IMR-90 (cell line): ENCODE measurements at regions not wholly inside any gene's neighbourhood (a gene's known extent, or its start where the extent isn't known, plus 50 kb on each side); places are given as distances from the start of the nearest gene placed in this dataset.

ENCODE experiments used
- ATAC-seq: fragments of 200-7000 bp; cut with Tn5 transposase; 2 replicates; pipeline ENCODE4 v1.9.1; 2020; ENCODE audit warnings: low read depth, mild to moderate bottlenecking, moderate library complexity
- BruUV-seq: library from RNA; stranded (reverse); fragments of 400-500 nt; replicated peaks from 2 replicates; lab custom pipeline; 2021; lab: Mats Ljungman, UMichigan
- CTCF ChIA-PET: fragments of 300-600 bp; formaldehyde crosslinking; extraction: SDS; loops from one replicate; lab custom pipeline; 2021; ENCODE audit warnings: antibody characterized with exemption; lab: Yijun Ruan, JAX
- POLR2A ChIA-PET: fragments of 300-600 bp; sonication (Branson Sonifier 250); formaldehyde crosslinking; loops from one replicate; lab custom pipeline; 2022; ENCODE audit warnings: antibody characterized with exemption; ENCODE audit not compliant: unreplicated experiment; lab: Charles Lee
- DNase-seq: peaks from one replicate; pipeline ENCODE4 v3.0.0; 2013
- H2AFZ ChIP-seq: replicated peaks from 2 replicates; pipeline ENCODE3; 2013; ENCODE audit warnings: low read length, mild to moderate bottlenecking; ENCODE audit not compliant: poor library complexity
- H2AK5ac ChIP-seq: 2 replicates; pipeline ENCODE4 v1.6.1; 2013; ENCODE audit warnings: low read depth, low read length, inconsistent platforms
- H2AK9ac ChIP-seq: replicated peaks from 2 replicates; pipeline ENCODE3; 2013; ENCODE audit warnings: mild to moderate bottlenecking, low read depth, low read length, moderate library complexity; ENCODE audit not compliant: poor library complexity
- H2BK120ac ChIP-seq: 2 replicates; pipeline ENCODE4 v1.6.1; 2013; ENCODE audit warnings: low read depth, low read length, inconsistent platforms
- H2BK15ac ChIP-seq: 3 replicates; pipeline ENCODE4 v1.6.1; 2013; ENCODE audit warnings: low read depth, low read length, inconsistent platforms
- H2BK20ac ChIP-seq: 2 replicates; pipeline ENCODE4 v1.6.1; 2013; ENCODE audit warnings: low read depth, mild to moderate bottlenecking, inconsistent platforms, low read length, moderate library complexity
- H2BK5ac ChIP-seq: 2 replicates; pipeline ENCODE4 v1.6.1; 2013; ENCODE audit warnings: mild to moderate bottlenecking, low read depth, low read length, inconsistent platforms; ENCODE audit not compliant: poor library complexity, severe bottlenecking
- H3K14ac ChIP-seq: replicated peaks from 2 replicates; pipeline ENCODE4 v1.6.1; 2013; ENCODE audit warnings: low read depth, low read length, inconsistent platforms
- H3K18ac ChIP-seq: 2 replicates; pipeline ENCODE4 v1.6.1; 2013; ENCODE audit warnings: low read depth, low read length, control low read depth
- H3K23ac ChIP-seq: 2 replicates; pipeline ENCODE4 v1.6.1; 2013; ENCODE audit warnings: low read depth, low read length, inconsistent platforms
- H3K27ac ChIP-seq: 2 replicates; pipeline ENCODE4 v1.5.1; 2013; ENCODE audit warnings: mild to moderate bottlenecking, control low read depth, low read length; ENCODE audit not compliant: insufficient read depth
- H3K27me3 ChIP-seq: 2 replicates; pipeline ENCODE4 v1.6.1; 2013; ENCODE audit warnings: low read length; ENCODE audit not compliant: control insufficient read depth, insufficient read depth
- H3K36me3 ChIP-seq: 2 replicates; pipeline ENCODE4 v1.6.1; 2013; ENCODE audit warnings: low read length, mixed read lengths; ENCODE audit not compliant: control insufficient read depth, insufficient read depth
- H3K4ac ChIP-seq: 2 replicates; pipeline ENCODE4 v1.6.1; 2013; ENCODE audit warnings: low read depth, low read length, inconsistent platforms
- H3K4me1 ChIP-seq: 2 replicates; pipeline ENCODE4 v1.6.1; 2013; ENCODE audit warnings: low read length, mixed read lengths; ENCODE audit not compliant: control insufficient read depth, insufficient read depth
- H3K4me2 ChIP-seq: 2 replicates; pipeline ENCODE4 v1.6.1; 2013; ENCODE audit warnings: low read depth, mild to moderate bottlenecking, control low read depth, low read length, moderate library complexity
- H3K4me3 ChIP-seq: 2 replicates; pipeline ENCODE4 v1.5.1; 2013; ENCODE audit warnings: low read depth, mild to moderate bottlenecking, control low read depth, low read length, moderate library complexity; ENCODE audit not compliant: insufficient read depth
- H3K56ac ChIP-seq: 2 replicates; pipeline ENCODE4 v1.6.1; 2013; ENCODE audit warnings: low read length, inconsistent platforms; ENCODE audit not compliant: insufficient read depth; ENCODE audit errors: extremely low read depth
- H3K79me1 ChIP-seq, 2 experiments: 2 replicates each; pipeline ENCODE4 v1.6.1; 2013; ENCODE audit warnings: low read length in 2 of 2, inconsistent platforms in 1 of 2, low read depth in 1 of 2
- H3K9ac ChIP-seq: 2 replicates; pipeline ENCODE4 v1.6.1; 2013; ENCODE audit warnings: low read depth, low read length, control low read depth
- H3K9me1 ChIP-seq: 2 replicates; pipeline ENCODE4 v1.6.1; 2013; ENCODE audit warnings: low read length, inconsistent platforms; ENCODE audit not compliant: insufficient read depth
- H3K9me3 ChIP-seq: 2 replicates; pipeline ENCODE4 v1.6.1; 2013; ENCODE audit warnings: low read length; ENCODE audit not compliant: control insufficient read depth, insufficient read depth
- H4K20me1 ChIP-seq: 2 replicates; pipeline ENCODE4 v1.6.1; 2013; ENCODE audit warnings: low read length, inconsistent platforms; ENCODE audit not compliant: insufficient read depth
- H4K5ac ChIP-seq: 2 replicates; pipeline ENCODE4 v1.6.1; 2013; ENCODE audit warnings: mild to moderate bottlenecking, low read depth, low read length, control low read depth
- H4K8ac ChIP-seq, 2 experiments: 2 replicates each; pipeline ENCODE4 v1.6.1; 2013; ENCODE audit warnings: low read depth in 2 of 2, low read length in 2 of 2, control low read depth in 1 of 2, inconsistent platforms in 1 of 2
- H4K91ac ChIP-seq: 2 replicates; pipeline ENCODE4 v1.6.1; 2013; ENCODE audit warnings: low read depth, low read length, inconsistent platforms; ENCODE audit not compliant: insufficient read depth
- BHLHE40 ChIP-seq: fragments of 150-350 bp; IDR thresholded peaks from 2 replicates; pipeline ENCODE4 v1.6.1; 2016; ENCODE audit warnings: mild to moderate bottlenecking, low read depth, low read length
- CEBPB ChIP-seq: IDR thresholded peaks from 2 replicates; pipeline ENCODE4 v1.6.1; 2012; ENCODE audit warnings: low read depth, low read length, improper control_type of control experiment
- CHD1 ChIP-seq: IDR thresholded peaks from 2 replicates; pipeline ENCODE4 v1.6.1; 2012; ENCODE audit warnings: low read depth, low read length, improper control_type of control experiment
- CTCF ChIP-seq: conservative IDR thresholded peaks from 2 replicates; pipeline ENCODE4 v1.5.1; 2012; ENCODE audit warnings: mild to moderate bottlenecking, low read depth, low read length, improper control_type of control experiment
- ELK1 ChIP-seq: fragments of 150-350 bp; IDR thresholded peaks from 2 replicates; pipeline ENCODE4 v1.6.1; 2016; ENCODE audit warnings: low read depth, mild to moderate bottlenecking, low read length, moderate library complexity, borderline replicate concordance
- FOS ChIP-seq: fragments of 150-350 bp; IDR thresholded peaks from 2 replicates; pipeline ENCODE4 v1.6.1; 2016; ENCODE audit warnings: low read depth, low read length
- MAFK ChIP-seq: IDR thresholded peaks from 2 replicates; pipeline ENCODE4 v1.6.1; 2012; ENCODE audit warnings: low read depth, low read length, improper control_type of control experiment
- MAZ ChIP-seq: IDR thresholded peaks from 2 replicates; pipeline ENCODE4 v1.6.1; 2012; ENCODE audit warnings: low read depth, mild to moderate bottlenecking, low read length, improper control_type of control experiment, moderate library complexity, borderline replicate concordance
- MXI1 ChIP-seq: IDR thresholded peaks from 2 replicates; pipeline ENCODE4 v1.6.1; 2012; ENCODE audit warnings: low read depth, mild to moderate bottlenecking, low read length, moderate library complexity, borderline replicate concordance
- NFE2L2 ChIP-seq: fragments of 150-350 bp; IDR thresholded peaks from 2 replicates; pipeline ENCODE4 v1.6.1; 2016; ENCODE audit warnings: low read depth, mild to moderate bottlenecking, low read length
- POLR2A ChIP-seq: IDR thresholded peaks from 2 replicates; pipeline ENCODE4 v1.6.1; 2012; ENCODE audit warnings: mild to moderate bottlenecking, low read depth, low read length
- RAD21 ChIP-seq: IDR thresholded peaks from 2 replicates; pipeline ENCODE4 v1.6.1; 2012; ENCODE audit warnings: low read length, improper control_type of control experiment
- RCOR1 ChIP-seq: IDR thresholded peaks from 2 replicates; pipeline ENCODE4 v1.6.1; 2012; ENCODE audit warnings: mild to moderate bottlenecking, low read length, improper control_type of control experiment; ENCODE audit not compliant: insufficient replicate concordance
- RFX5 ChIP-seq: IDR thresholded peaks from 2 replicates; pipeline ENCODE4 v1.8.0; 2012; ENCODE audit warnings: low read depth, mild to moderate bottlenecking, low read length, moderate library complexity
- SMC3 ChIP-seq: fragments of 150-350 bp; IDR thresholded peaks from 2 replicates; pipeline ENCODE4 v1.6.1; 2016; ENCODE audit warnings: low read depth, mild to moderate bottlenecking, antibody characterized with exemption, low read length, moderate library complexity
- WGBS, 2 experiments: methylation state at CpG; one replicate each; pipeline versions ENCODE4 v1.1.5 to v1.1.7; 2013; ENCODE audit warnings: missing lambda C conversion rate in 2 of 2; ENCODE audit not compliant: insufficient read length in 1 of 2; ENCODE audit errors: extremely low coverage in 2 of 2; 5-methylcytosine and 5-hydroxymethylcytosine counted together
- dilution Hi-C: fragments of 300-500 bp; cut with HindIII; formaldehyde crosslinking; loops from one replicate; pipeline ENCODE4 v1.14.3; 2018; ENCODE audit warnings: low sequenced_read_pairs; ENCODE audit not compliant: unreplicated experiment
- in situ Hi-C: fragments of 300-500 bp; cut with MboI; formaldehyde crosslinking; loops from 3 replicates; pipeline ENCODE4 v1.14.3; 2019; ENCODE audit warnings: low sequenced_read_pairs, inconsistent platforms, mixed read lengths
- intact Hi-C: fragments of 100-400 bp; cut with micrococcal nuclease; formaldehyde crosslinking; loops from 2 replicates; pipeline ENCODE4 v1.10.0; 2022

GRCh38 chr15:26033493-26033892 lies 170.4 kb upstream of the ATP10A start:
- Histone ChIP-seq H3K18ac (no peak overlapping the region), H2BK5ac (no peak overlapping the region), H3K14ac (no peak overlapping the region), H3K27ac (no peak overlapping the region), H3K36me3 (no peaks in the 10 kb centered on the region), H3K4ac (no peak overlapping the region), H3K56ac (no peak overlapping the region), H3K23ac (no peak overlapping the region), H3K79me1 (no peaks in the 10 kb centered on the region), H4K20me1 (no peaks in the 10 kb centered on the region), H3K27me3 (peaks cover 4% of the 10 kb centered on the region), H3K9me1 (no peaks in the 10 kb centered on the region), H3K4me2 (no peak overlapping the region), H2BK20ac (no peak overlapping the region), H4K8ac (no peak overlapping the region), H3K9me3 (no peaks in the 10 kb centered on the region), H2BK15ac (no peak overlapping the region), H2AK5ac (no peak overlapping the region), H3K4me3 (no peak overlapping the region), H2AFZ (no peak overlapping the region), H3K4me1 (no peaks in the 10 kb centered on the region), H4K91ac (no peak overlapping the region), H4K5ac (no peak overlapping the region), H2AK9ac (no peak overlapping the region), H3K9ac (no peak overlapping the region), H2BK120ac (no peak overlapping the region)
- CTCF ChIA-PET = no interaction called here
- intact Hi-C loops = no loop called here
- in situ Hi-C loops = loop anchor here (25.0 kb wide), 1 partner anchor 229 kb away; no protein-coding TSS in a partner anchor
- POLR2A ChIA-PET = no interaction called here
- ATAC-seq = no peak
- no peak for DNase-seq
- TF ChIP-seq BHLHE40 (no peak), RAD21 (no peak), FOS (no peak), CTCF (no peak), POLR2A (no peak), MAFK (no peak), CEBPB (no peak), SMC3 (no peak), ELK1 (no peak), CHD1 (no peak), MXI1 (no peak), NFE2L2 (no peak), MAZ (no peak), RCOR1 (no peak), RFX5 (no peak)
- no TSS peak for BruUV-seq
- dilution Hi-C loops = no loop called here
- WGBS, 2 experiments = no CpG with 5 or more reads among the region's 2 CpGs
